GM12878 (cell line): ENCODE measurements at regions not wholly inside any gene's neighbourhood (a gene's known extent, or its start where the extent isn't known, plus 50 kb on each side); places are given as distances from the start of the nearest gene placed in this dataset.

ENCODE experiments used
- PAX5 ChIP-seq: IDR thresholded peaks from 2 replicates; pipeline ENCODE4 v1.6.1; 2011; ENCODE audit warnings: low read depth, low read length, borderline replicate concordance
- RUNX3 ChIP-seq: IDR thresholded peaks from 2 replicates; pipeline ENCODE4 v1.6.1; 2012; ENCODE audit warnings: low read length, inconsistent platforms
- TF ChIP-seq, protein P1 (sequence below): fragments of 450-650 bp; IDR thresholded peaks from 2 replicates; pipeline ENCODE4 v1.6.1; 2017; ENCODE audit warnings: mild to moderate bottlenecking, low read depth, inconsistent platforms; ENCODE audit not compliant: poor library complexity, severe bottlenecking
- TF ChIP-seq, protein P2 (sequence below): fragments of 450-650 bp; IDR thresholded peaks from 2 replicates; pipeline ENCODE4 v1.6.1; 2016; ENCODE audit warnings: mild to moderate bottlenecking, moderate library complexity, borderline replicate concordance

DNA sequence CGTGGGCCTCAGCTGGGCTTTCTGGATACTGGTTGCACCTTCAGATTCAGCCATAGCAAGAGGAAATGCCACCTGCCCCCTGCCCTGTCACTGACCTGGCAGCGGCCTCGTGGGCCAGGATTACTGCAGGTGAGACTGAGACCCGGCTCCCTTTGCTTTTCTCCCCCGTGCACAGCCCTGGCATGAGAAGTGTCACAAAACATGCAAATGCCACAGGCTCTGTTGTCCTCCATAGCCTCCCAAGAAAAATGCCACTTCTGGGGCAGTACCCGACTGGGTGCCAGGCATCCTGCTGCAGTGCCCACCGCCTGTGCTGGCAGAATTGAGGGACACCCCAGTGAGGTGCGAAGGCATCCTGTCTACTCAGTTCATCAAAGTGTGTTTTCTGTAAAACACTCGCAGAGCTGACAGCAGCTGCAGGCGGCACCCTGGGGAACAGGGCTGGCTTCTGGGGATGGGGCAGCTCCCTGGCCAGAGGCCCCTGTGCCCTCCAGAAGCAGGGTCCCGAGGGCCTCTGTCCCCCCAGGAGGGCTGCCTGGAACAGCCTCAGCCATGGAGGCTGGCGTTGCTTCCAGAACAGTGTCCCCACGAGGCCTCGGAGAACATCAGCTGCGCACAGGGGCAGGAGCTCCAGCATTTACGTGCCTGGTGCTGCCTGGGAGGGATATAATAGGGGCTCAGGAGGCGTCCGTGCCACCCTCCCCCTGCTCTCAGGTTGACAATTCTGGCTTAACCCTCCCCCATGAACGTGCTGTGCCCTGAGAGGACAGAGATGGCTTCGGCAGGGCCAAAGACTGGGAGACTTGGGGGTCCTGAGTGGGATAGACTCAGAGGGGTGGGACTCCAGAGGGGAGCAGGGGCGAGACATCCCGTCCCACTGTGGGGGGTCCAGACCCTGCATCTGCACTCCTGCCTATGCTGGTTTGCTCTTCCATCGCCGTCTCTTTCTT is 99.5 kb upstream of the NKX1-1 start (continued):
- TF ChIP-seq, protein P1, sequence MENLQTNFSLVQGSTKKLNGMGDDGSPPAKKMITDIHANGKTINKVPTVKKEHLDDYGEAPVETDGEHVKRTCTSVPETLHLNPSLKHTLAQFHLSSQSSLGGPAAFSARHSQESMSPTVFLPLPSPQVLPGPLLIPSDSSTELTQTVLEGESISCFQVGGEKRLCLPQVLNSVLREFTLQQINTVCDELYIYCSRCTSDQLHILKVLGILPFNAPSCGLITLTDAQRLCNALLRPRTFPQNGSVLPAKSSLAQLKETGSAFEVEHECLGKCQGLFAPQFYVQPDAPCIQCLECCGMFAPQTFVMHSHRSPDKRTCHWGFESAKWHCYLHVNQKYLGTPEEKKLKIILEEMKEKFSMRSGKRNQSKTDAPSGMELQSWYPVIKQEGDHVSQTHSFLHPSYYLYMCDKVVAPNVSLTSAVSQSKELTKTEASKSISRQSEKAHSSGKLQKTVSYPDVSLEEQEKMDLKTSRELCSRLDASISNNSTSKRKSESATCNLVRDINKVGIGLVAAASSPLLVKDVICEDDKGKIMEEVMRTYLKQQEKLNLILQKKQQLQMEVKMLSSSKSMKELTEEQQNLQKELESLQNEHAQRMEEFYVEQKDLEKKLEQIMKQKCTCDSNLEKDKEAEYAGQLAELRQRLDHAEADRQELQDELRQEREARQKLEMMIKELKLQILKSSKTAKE, result no peak
- TF ChIP-seq, protein P2, sequence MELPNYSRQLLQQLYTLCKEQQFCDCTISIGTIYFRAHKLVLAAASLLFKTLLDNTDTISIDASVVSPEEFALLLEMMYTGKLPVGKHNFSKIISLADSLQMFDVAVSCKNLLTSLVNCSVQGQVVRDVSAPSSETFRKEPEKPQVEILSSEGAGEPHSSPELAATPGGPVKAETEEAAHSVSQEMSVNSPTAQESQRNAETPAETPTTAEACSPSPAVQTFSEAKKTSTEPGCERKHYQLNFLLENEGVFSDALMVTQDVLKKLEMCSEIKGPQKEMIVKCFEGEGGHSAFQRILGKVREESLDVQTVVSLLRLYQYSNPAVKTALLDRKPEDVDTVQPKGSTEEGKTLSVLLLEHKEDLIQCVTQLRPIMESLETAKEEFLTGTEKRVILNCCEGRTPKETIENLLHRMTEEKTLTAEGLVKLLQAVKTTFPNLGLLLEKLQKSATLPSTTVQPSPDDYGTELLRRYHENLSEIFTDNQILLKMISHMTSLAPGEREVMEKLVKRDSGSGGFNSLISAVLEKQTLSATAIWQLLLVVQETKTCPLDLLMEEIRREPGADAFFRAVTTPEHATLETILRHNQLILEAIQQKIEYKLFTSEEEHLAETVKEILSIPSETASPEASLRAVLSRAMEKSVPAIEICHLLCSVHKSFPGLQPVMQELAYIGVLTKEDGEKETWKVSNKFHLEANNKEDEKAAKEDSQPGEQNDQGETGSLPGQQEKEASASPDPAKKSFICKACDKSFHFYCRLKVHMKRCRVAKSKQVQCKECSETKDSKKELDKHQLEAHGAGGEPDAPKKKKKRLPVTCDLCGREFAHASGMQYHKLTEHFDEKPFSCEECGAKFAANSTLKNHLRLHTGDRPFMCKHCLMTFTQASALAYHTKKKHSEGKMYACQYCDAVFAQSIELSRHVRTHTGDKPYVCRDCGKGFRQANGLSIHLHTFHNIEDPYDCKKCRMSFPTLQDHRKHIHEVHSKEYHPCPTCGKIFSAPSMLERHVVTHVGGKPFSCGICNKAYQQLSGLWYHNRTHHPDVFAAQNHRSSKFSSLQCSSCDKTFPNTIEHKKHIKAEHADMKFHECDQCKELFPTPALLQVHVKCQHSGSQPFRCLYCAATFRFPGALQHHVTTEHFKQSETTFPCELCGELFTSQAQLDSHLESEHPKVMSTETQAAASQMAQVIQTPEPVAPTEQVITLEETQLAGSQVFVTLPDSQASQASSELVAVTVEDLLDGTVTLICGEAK, result no peak
- TF ChIP-seq PAX5, result no peak
- no peak for TF ChIP-seq RUNX3
